ENCODE measurements at regions not wholly inside any gene's neighbourhood (a gene's known extent, or its start where the extent isn't known, plus 50 kb on each side); places are given as distances from the start of the nearest gene placed in this dataset.

GRCh38 chr5:144844086-144844485 lies 673.4 kb downstream of the KCTD16 start:
- TF ChIP-seq EZH2 (IDR thresholded peaks at IDR 0.05; ENCODE audit: low read length) (no peak), CTCF (optimal IDR thresholded peaks at IDR 0.05 in 1 of 3, IDR thresholded peaks at IDR 0.05 in 1 of 3, conservative IDR thresholded peaks at IDR 0.05 in 1 of 3; ENCODE audit: extremely low read depth in 1 of 3, insufficient read depth in 2 of 3, low read length in 3 of 3) (no peak)

Measured in keratinocyte (primary cell).